Mesodermal cell (in vitro differentiated cells): ENCODE measurements at regions not wholly inside any gene's neighbourhood (a gene's known extent, or its start where the extent isn't known, plus 50 kb on each side); places are given as distances from the start of the nearest gene placed in this dataset.
"Not testable (repeated sequence)": the region's sequence is repeated elsewhere in the genome, so short reads cannot be mapped to it uniquely, and the experiment has no call there.

Source experiments
- H3K27ac ChIP-seq: 2 replicates; pipeline ENCODE4 v1.7.0; 2013; ENCODE audit warnings: mild to moderate bottlenecking, low read depth, low read length, moderate library complexity; ENCODE audit not compliant: severe bottlenecking
- H3K36me3 ChIP-seq: 2 replicates; pipeline ENCODE4 v1.7.1; 2013; ENCODE audit warnings: mild to moderate bottlenecking, low read length, moderate library complexity; ENCODE audit not compliant: control insufficient read depth, insufficient read depth
- H3K4me1 ChIP-seq: one replicate; pipeline ENCODE4 v1.7.1; 2013; ENCODE audit warnings: mild to moderate bottlenecking, low read length; ENCODE audit not compliant: insufficient read depth, control insufficient read depth, poor library complexity, severe bottlenecking
- H3K4me3 ChIP-seq: 2 replicates; pipeline ENCODE4 v1.7.0; 2013; ENCODE audit warnings: low read length, control low read depth, mild to moderate bottlenecking; ENCODE audit not compliant: insufficient read depth, poor library complexity, severe bottlenecking; ENCODE audit errors: extremely low read depth
- H3K9me3 ChIP-seq: 2 replicates; pipeline ENCODE4 v1.7.1; 2013; ENCODE audit warnings: mild to moderate bottlenecking, low read length, moderate library complexity; ENCODE audit not compliant: control insufficient read depth
- WGBS, 2 experiments: methylation state at CpG; one replicate each; pipeline ENCODE4 v1.1.5; 2013; ENCODE audit warnings: missing lambda C conversion rate in 2 of 2; ENCODE audit not compliant: insufficient coverage in 2 of 2; 5-methylcytosine and 5-hydroxymethylcytosine counted together

GRCh38 chr20:22529150-22530019, 55.0 kb downstream of the FOXA2 start:
- H3K4me1 ChIP-seq: no peaks in the 10 kb centered on the region
- H3K36me3 ChIP-seq: no peaks in the 10 kb centered on the region
- 71 to 79% methylated on average over 11 of the region's 13 CpGs for WGBS, 2 experiments
- no peak overlapping the region for H3K4me3 ChIP-seq
- H3K27ac ChIP-seq: no peak overlapping the region
- H3K9me3 ChIP-seq: no peaks in the 10 kb centered on the region

GRCh38 chr20:22526512-22527012, 57.8 kb downstream of the FOXA2 start:
- H3K4me3 ChIP-seq: no peak overlapping the region

GRCh38 chr20:22525821-22526220, 58.6 kb downstream of the FOXA2 start:
- H3K4me1 ChIP-seq: no peaks in the 10 kb centered on the region
- H3K4me3 ChIP-seq: no peak overlapping the region
- 71 to 84% methylated on average over 5 to 6 of the region's 7 CpGs for WGBS, 2 experiments
- H3K36me3 ChIP-seq: no peaks in the 10 kb centered on the region
- H3K9me3 ChIP-seq: no peaks in the 10 kb centered on the region
- no peak overlapping the region for H3K27ac ChIP-seq

More at GRCh38 chr20:22526512-22527012, 57.8 kb downstream of the FOXA2 start:
- Histone ChIP-seq H3K27ac (no peak overlapping the region), H3K4me1 (no peaks in the 10 kb centered on the region), H3K36me3 (no peaks in the 10 kb centered on the region), H3K9me3 (no peaks in the 10 kb centered on the region)
- WGBS, 2 experiments: 100% methylated on average over 2 of the region's 3 CpGs; no CpG with 5 or more reads in 1 of the 2 experiments

GRCh38 chr20:22525069-22525820, 59.1 kb downstream of the FOXA2 start:
- H3K36me3 ChIP-seq: no peaks in the 10 kb centered on the region
- 87 to 100% methylated on average over 2 to 3 of the region's 4 CpGs for WGBS, 2 experiments
- no peak overlapping the region for H3K4me3 ChIP-seq
- H3K9me3 ChIP-seq: no peaks in the 10 kb centered on the region
- no peak overlapping the region for H3K27ac ChIP-seq
- no peaks in the 10 kb centered on the region for H3K4me1 ChIP-seq

- no peaks in the 10 kb centered on the region for H3K36me3 ChIP-seq
- WGBS, 2 experiments: 88 to 100% methylated on average over 4 to 5 of the region's 6 CpGs
- H3K4me3 ChIP-seq: no peak overlapping the region
- H3K27ac ChIP-seq: no peak overlapping the region
- no peaks in the 10 kb centered on the region for H3K9me3 ChIP-seq
- H3K4me1 ChIP-seq: no peaks in the 10 kb centered on the region
Observed at GRCh38 chr20:22524393-22525015, 59.9 kb downstream of the FOXA2 start.

GRCh38 chr20:22523499-22524392, 60.6 kb downstream of the FOXA2 start:
- no peaks in the 10 kb centered on the region for H3K36me3 ChIP-seq
- no peaks in the 10 kb centered on the region for H3K9me3 ChIP-seq
- H3K4me3 ChIP-seq: no peak overlapping the region
- no peak overlapping the region for H3K27ac ChIP-seq
- WGBS, 2 experiments: 92 to 96% methylated on average over 8 to 10 of the region's 15 CpGs
- H3K4me1 ChIP-seq: no peaks in the 10 kb centered on the region

- no peak overlapping the region for H3K27ac ChIP-seq
- no peaks in the 10 kb centered on the region for H3K9me3 ChIP-seq
- 89 to 94% methylated on average over 5 to 7 of the region's 7 CpGs for WGBS, 2 experiments
- H3K36me3 ChIP-seq: no peaks in the 10 kb centered on the region
- no peak overlapping the region for H3K4me3 ChIP-seq
- H3K4me1 ChIP-seq: no peaks in the 10 kb centered on the region
Observed at GRCh38 chr20:22523128-22523498, 61.3 kb downstream of the FOXA2 start.

- H3K9me3 ChIP-seq: no peaks in the 10 kb centered on the region
- H3K4me3 ChIP-seq: no peak overlapping the region
- no peak overlapping the region for H3K27ac ChIP-seq
- no peaks in the 10 kb centered on the region for H3K36me3 ChIP-seq
- no peaks in the 10 kb centered on the region for H3K4me1 ChIP-seq
- WGBS, 2 experiments: 91 to 100% methylated on average over 1 to 3 of the region's 3 CpGs
Observed at GRCh38 chr20:22522701-22523100, 61.7 kb downstream of the FOXA2 start.

- not testable (repeated sequence) for H3K4me1 ChIP-seq, H3K9me3 ChIP-seq, H3K36me3 ChIP-seq, H3K4me3 ChIP-seq, H3K27ac ChIP-seq
- 85 to 86% methylated on average over 11 to 12 of the region's 12 CpGs for WGBS, 2 experiments
Observed at GRCh38 chr20:22521940-22522339, 62.4 kb downstream of the FOXA2 start.

GRCh38 chr20:22520381-22520780, 64.0 kb downstream of the FOXA2 start:
- no peaks in the 10 kb centered on the region for H3K4me1 ChIP-seq
- H3K9me3 ChIP-seq: no peaks in the 10 kb centered on the region
- H3K4me3 ChIP-seq: no peak overlapping the region
- no peaks in the 10 kb centered on the region for H3K36me3 ChIP-seq
- no peak overlapping the region for H3K27ac ChIP-seq
- 86 to 91% methylated on average over 6 to 8 of the region's 8 CpGs for WGBS, 2 experiments
